ENCODE measurements at regions not wholly inside any gene's neighbourhood (a gene's known extent, or its start where the extent isn't known, plus 50 kb on each side); places are given as distances from the start of the nearest gene placed in this dataset.

GRCh38 chr18:11533513-11533890, 75.9 kb upstream of the SLC35G4 start:
- H3F3A ChIP-seq (ENCODE audit: low read depth) = no peaks in the 10 kb centered on the region
- H3K27me3 ChIP-seq = no peaks in the 10 kb centered on the region
- no peak overlapping the region for H3K27ac Mint-ChIP-seq
- H2AFZ ChIP-seq (replicated peaks) = no peak overlapping the region
- H3K36me3 ChIP-seq = no peaks in the 10 kb centered on the region
- H3K9me3 ChIP-seq (ENCODE audit: low read depth) = no peaks in the 10 kb centered on the region
- H3K4me3 ChIP-seq = no peak overlapping the region
- no peak for TF ChIP-seq CTCF (IDR thresholded peaks at IDR 0.05)
- TF ChIP-seq EZH2 (IDR thresholded peaks at IDR 0.05) = no peak
- TF ChIP-seq EZH2phosphoT487 (IDR thresholded peaks at IDR 0.05) = no peak
- H3K9ac ChIP-seq = no peak overlapping the region
- H3K4me1 ChIP-seq = no peaks in the 10 kb centered on the region
- H3K27me3 Mint-ChIP-seq (ENCODE audit: insufficient read depth, low read depth) = peaks cover 2% of the 10 kb centered on the region
- no peaks in the 10 kb centered on the region for H3K9me3 Mint-ChIP-seq
- H3K79me2 ChIP-seq (ENCODE audit: low read depth) = no peaks in the 10 kb centered on the region
- no peaks in the 10 kb centered on the region for H3K36me3 Mint-ChIP-seq
- no peak overlapping the region for H3K27ac ChIP-seq
- no peak for DNase-seq (ENCODE audit: low spot score)
- no peak overlapping the region for H3K4me2 ChIP-seq
- H3K4me1 Mint-ChIP-seq = no peaks in the 10 kb centered on the region
- no peaks in the 10 kb centered on the region for H4K20me1 ChIP-seq (ENCODE audit: low read depth)
- no peak overlapping the region for H3K4me3 Mint-ChIP-seq

GRCh38 chr18:11532758-11533512, 76.5 kb upstream of the SLC35G4 start:
- peaks cover 2% of the 10 kb centered on the region for H3K27me3 Mint-ChIP-seq (ENCODE audit: insufficient read depth, low read depth)
- H3K27ac ChIP-seq = no peak overlapping the region
- H3K4me3 ChIP-seq = no peak overlapping the region
- H3K27me3 ChIP-seq = no peaks in the 10 kb centered on the region
- no peak for DNase-seq (ENCODE audit: low spot score)
- H3K4me2 ChIP-seq = no peak overlapping the region
- H3K9me3 Mint-ChIP-seq = no peaks in the 10 kb centered on the region
- no peaks in the 10 kb centered on the region for H3K4me1 Mint-ChIP-seq
- H4K20me1 ChIP-seq (ENCODE audit: low read depth) = no peaks in the 10 kb centered on the region
- no peaks in the 10 kb centered on the region for H3K36me3 ChIP-seq
- no peaks in the 10 kb centered on the region for H3K36me3 Mint-ChIP-seq
- no peaks in the 10 kb centered on the region for H3K9me3 ChIP-seq (ENCODE audit: low read depth)
- no peaks in the 10 kb centered on the region for H3F3A ChIP-seq (ENCODE audit: low read depth)
- no peak overlapping the region for H3K9ac ChIP-seq
- H3K79me2 ChIP-seq (ENCODE audit: low read depth) = no peaks in the 10 kb centered on the region
- H3K27ac Mint-ChIP-seq = no peak overlapping the region
- H3K4me1 ChIP-seq = no peaks in the 10 kb centered on the region
- no peak overlapping the region for H3K4me3 Mint-ChIP-seq
- TF ChIP-seq CTCF (IDR thresholded peaks at IDR 0.05) (no peak), EZH2 (IDR thresholded peaks at IDR 0.05) (no peak), EZH2phosphoT487 (IDR thresholded peaks at IDR 0.05) (no peak)
- no peak overlapping the region for H2AFZ ChIP-seq (replicated peaks)

- Mint-ChIP-seq H3K4me1 (no peaks in the 10 kb centered on the region), H3K4me3 (no peak overlapping the region), H3K27me3 (ENCODE audit: insufficient read depth, low read depth) (peaks cover 2% of the 10 kb centered on the region), H3K27ac (no peak overlapping the region), H3K9me3 (no peaks in the 10 kb centered on the region), H3K36me3 (no peaks in the 10 kb centered on the region)
- Histone ChIP-seq H3K27me3 (no peaks in the 10 kb centered on the region), H3K4me3 (no peak overlapping the region), H3K27ac (no peak overlapping the region), H3K79me2 (ENCODE audit: low read depth) (no peaks in the 10 kb centered on the region), H3K4me1 (no peaks in the 10 kb centered on the region), H3K4me2 (no peak overlapping the region), H3K9ac (no peak overlapping the region), H2AFZ (replicated peaks) (no peak overlapping the region), H3K36me3 (no peaks in the 10 kb centered on the region), H3K9me3 (ENCODE audit: low read depth) (no peaks in the 10 kb centered on the region), H3F3A (ENCODE audit: low read depth) (no peaks in the 10 kb centered on the region), H4K20me1 (ENCODE audit: low read depth) (no peaks in the 10 kb centered on the region)
- TF ChIP-seq EZH2phosphoT487 (IDR thresholded peaks at IDR 0.05) (no peak), CTCF (IDR thresholded peaks at IDR 0.05) (no peak), EZH2 (IDR thresholded peaks at IDR 0.05) (no peak)
- DNase-seq (ENCODE audit: low spot score) = no peak
Observed at GRCh38 chr18:11529081-11529480, 80.3 kb upstream of the SLC35G4 start.
